ENCODE measurements at regions not wholly inside any gene's neighbourhood (a gene's known extent, or its start where the extent isn't known, plus 50 kb on each side); places are given as distances from the start of the nearest gene placed in this dataset.

- TF ChIP-seq, protein P1, sequence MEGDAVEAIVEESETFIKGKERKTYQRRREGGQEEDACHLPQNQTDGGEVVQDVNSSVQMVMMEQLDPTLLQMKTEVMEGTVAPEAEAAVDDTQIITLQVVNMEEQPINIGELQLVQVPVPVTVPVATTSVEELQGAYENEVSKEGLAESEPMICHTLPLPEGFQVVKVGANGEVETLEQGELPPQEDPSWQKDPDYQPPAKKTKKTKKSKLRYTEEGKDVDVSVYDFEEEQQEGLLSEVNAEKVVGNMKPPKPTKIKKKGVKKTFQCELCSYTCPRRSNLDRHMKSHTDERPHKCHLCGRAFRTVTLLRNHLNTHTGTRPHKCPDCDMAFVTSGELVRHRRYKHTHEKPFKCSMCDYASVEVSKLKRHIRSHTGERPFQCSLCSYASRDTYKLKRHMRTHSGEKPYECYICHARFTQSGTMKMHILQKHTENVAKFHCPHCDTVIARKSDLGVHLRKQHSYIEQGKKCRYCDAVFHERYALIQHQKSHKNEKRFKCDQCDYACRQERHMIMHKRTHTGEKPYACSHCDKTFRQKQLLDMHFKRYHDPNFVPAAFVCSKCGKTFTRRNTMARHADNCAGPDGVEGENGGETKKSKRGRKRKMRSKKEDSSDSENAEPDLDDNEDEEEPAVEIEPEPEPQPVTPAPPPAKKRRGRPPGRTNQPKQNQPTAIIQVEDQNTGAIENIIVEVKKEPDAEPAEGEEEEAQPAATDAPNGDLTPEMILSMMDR (IDR thresholded peaks at IDR 0.05; ENCODE audit: insufficient read depth, low read length): no peak
- DNase-seq (ENCODE audit: low read depth): no peak
- H3K4me3 ChIP-seq (ENCODE audit: low read depth, low read length): no peak overlapping the region
Observed at GRCh38 chr1:168907786-168908348, 178.9 kb upstream of the DPT start.

DNA sequence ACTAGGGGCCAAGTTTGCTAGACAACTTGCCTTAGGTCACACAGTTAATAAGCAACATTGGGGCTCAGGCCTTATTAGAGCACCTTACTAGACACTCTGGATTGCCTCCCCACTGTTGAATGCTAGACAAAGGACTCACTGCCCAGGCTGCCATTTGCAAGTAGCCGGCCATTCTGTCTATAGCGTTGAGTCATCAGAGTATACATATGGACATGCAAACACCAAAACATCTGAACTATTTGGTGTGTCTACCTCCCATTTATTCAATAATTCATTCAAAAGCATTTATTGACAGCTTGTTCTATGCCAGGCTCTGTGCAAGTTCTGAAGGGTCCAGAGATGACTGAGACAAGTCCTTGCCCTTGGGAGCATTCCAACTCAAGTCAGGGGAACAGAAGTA, 181.4 kb upstream of the DPT start:
- no peak overlapping the region for H3K4me3 ChIP-seq (ENCODE audit: low read depth, low read length)
- TF ChIP-seq, protein P1 (IDR thresholded peaks at IDR 0.05; ENCODE audit: insufficient read depth, low read length): no peak
- no peak for DNase-seq (ENCODE audit: low read depth)

DNA sequence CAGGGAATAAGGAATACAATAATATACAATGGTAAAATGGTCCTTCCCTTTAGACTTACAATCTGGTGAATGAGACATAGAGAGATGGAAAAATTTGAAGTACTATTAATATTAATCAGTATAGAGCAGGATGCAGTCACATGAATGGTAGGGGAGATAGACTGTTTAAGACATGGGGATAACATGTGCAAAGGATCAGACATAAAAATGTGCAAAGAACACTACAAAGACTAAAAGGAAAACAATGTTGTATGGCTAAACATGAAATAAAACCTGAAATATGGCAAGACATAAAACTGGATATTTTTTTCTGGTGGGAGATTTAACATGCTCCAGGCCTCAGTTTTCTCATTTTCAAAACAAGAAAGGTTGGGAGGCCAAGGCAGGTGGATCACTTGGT, 182.4 kb upstream of the DPT start:
- TF ChIP-seq, protein P1 (IDR thresholded peaks at IDR 0.05; ENCODE audit: insufficient read depth, low read length): no peak
- no peak overlapping the region for H3K4me3 ChIP-seq (ENCODE audit: low read depth, low read length)
- DNase-seq (ENCODE audit: low read depth): no peak

- TF ChIP-seq, protein P1 (IDR thresholded peaks at IDR 0.05; ENCODE audit: insufficient read depth, low read length): no peak
- DNase-seq (ENCODE audit: low read depth): no peak
- H3K4me3 ChIP-seq (ENCODE audit: low read depth, low read length): no peak overlapping the region
Observed at GRCh38 chr1:168913711-168914463, 184.9 kb upstream of the DPT start.

DNA sequence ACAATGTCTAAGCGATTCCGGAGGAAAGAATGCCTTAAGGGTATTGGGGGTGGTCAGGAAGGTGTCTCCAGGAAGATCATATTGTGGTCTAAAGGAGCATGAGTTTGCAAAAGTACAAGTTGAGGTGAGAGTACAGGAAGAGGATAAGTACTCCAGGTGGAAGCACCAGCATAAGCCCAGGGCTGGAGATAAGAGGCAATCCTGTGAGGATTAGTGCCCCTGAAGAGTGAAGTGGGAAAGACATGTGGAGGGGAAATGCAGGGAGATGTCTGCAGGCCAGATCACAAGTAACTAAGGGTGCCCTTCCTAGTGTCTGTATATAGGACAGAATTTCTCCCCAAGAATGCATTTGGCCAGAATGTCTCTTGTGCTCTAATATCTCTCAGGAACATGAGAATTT, 188.3 kb upstream of the DPT start:
- TF ChIP-seq, protein P1 (IDR thresholded peaks at IDR 0.05; ENCODE audit: insufficient read depth, low read length): no peak
- H3K4me3 ChIP-seq (ENCODE audit: low read depth, low read length): no peak overlapping the region
- no peak for DNase-seq (ENCODE audit: low read depth)

- TF ChIP-seq, protein P1 (IDR thresholded peaks at IDR 0.05; ENCODE audit: insufficient read depth, low read length): no peak
- no peak overlapping the region for H3K4me3 ChIP-seq (ENCODE audit: low read depth, low read length)
- no peak for DNase-seq (ENCODE audit: low read depth)
Observed at GRCh38 chr1:168917796-168918195, 188.7 kb upstream of the ATP1B1 start.
